GM18502 (cell line): ENCODE measurements at regions not wholly inside any gene's neighbourhood (a gene's known extent, or its start where the extent isn't known, plus 50 kb on each side); places are given as distances from the start of the nearest gene placed in this dataset.

Experiments used
- ATAC-seq: cut with Tn5 transposase; IDR thresholded peaks from one replicate; pipeline ENCODE4 v1.9.1; 2021; ENCODE audit warnings: mild to moderate bottlenecking; ENCODE audit not compliant: unreplicated experiment, poor library complexity

DNA sequence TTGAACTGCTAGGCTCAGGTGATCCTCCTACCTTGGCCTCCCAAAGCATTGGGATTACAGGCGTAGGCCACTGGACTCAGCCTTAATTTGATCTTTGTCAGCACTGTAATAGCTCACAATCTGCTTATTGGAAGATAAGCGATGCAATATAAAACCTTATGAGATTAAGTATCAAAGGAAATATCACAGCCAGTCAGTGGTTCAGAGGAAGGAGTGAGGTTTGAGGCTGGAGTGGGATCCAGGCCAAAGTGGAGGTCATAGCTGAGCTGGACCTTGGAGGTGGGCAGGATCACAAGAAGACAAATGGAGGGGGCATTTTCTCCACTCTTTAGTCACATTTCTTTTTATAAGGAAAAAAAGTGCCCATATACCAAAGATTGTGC is 228.5 kb downstream of the RHOU start:
- ATAC-seq: no peak

DNA sequence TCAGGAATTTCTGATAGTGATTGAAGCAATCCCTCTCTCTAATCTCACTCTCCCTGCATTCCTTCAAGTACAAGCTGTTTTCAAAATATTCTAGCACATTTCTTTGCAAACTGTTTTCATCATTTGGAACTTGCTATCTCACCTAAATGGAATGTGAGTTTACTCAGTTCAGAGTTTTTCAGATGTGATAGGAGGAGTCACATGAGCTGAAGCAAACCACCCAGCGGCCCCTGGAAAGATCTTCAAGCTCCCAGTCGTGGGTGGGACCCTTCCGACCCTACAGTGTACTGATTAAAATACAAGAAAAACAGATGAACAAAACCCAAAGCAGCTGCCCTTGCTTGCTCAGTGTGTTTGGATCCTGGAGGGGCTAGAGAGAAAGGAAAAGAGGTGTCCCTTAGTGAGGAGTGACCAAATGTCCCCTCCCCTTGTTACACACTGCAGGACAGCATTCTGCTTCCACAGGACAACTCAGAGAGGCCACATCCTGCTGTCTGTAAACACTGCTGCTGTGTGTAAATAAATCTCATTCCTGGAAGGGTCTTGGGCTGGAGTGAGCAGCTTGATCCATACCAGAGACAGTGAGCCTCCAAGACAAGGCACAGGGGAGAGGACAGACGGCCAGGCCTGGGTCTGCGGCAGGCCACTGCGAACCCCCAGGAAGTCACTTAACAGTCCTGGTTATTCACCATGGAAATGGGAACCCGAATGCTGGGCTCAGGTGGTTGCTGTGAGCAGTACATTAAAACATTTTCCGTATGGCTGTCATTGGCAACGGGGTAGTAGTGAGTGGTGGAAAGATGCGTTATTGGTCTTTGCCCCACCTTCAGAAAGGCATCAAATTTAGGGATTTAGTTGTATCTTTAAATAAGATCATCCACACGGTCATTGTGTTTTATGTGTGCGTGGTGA is 229.2 kb downstream of the RHOU start:
- ATAC-seq: no peak

DNA sequence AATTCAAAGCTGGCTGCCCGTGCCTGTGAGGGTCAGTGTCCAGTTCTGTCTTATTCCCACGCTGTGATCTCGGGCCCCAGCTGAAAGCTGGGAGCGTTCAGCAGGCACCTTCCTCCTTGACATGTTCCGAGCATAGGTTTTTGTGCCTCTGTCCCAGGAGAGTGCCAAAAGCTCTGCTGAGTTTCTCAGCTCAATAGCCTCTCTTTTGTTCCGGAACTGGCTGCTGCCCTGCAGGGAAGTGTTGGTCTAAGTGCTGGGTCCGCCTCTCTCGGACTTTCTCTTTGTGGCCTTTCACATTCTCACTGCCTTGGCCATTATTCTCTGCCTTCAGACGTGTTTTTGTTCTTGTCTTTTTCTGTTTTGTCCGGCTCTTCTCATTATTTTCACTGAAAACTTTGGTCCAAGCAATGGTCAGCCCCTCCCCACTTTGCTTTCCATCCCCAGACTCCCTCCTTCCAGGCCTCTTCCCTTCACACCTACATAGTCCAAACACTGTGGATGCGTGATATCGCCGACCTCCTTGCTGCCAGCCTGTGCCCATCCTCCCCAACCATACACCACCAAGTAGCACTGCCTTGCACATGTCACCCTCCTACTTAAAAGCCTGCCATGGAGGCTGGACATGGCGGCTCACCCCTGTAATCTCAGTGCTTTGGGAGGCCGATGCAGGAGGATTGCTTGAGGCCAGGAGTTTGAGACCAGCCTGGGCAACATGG is 233.8 kb downstream of the RHOU start:
- ATAC-seq: no peak

DNA sequence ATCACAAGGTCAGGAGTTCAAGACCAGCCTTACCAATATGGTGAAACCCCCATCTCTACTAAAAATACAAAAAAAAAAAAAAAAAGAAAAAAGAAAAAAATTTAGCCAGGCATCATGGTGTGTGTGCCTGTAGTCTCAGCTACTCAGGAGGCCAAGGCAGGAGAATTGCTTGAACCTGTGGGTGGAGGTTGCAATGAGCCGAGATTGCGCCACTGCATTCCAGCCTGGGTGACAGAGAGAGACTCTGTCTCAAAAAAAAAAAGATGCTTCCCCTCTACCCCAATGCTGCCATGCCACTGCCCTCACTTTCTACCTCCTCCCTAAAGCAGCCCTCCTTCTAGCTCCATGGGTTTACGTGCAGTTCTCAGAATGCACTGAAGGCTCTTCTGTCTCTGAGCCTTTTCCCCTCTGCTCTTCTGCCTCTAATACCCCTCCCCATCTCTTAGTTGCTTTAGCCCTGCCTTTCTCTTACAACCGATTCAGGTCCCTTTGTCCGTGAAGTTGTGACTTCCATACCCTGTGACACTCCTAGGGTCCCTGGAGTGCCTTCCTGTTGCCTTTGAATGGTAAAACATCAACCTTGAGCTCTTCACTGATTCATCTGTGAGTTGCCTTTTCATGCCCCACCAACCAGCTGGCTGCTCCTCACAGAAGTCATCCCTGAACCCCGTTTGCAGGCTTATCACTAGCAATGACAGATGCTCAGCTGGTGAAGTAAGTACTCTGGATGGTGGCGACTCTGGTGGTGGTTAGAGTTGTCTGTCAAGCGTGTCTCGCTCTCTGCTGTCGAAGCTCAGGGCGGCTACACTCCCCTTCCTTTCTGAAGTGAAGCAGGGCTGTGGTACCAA is 234.9 kb downstream of the RHOU start:
- ATAC-seq: no peak

DNA sequence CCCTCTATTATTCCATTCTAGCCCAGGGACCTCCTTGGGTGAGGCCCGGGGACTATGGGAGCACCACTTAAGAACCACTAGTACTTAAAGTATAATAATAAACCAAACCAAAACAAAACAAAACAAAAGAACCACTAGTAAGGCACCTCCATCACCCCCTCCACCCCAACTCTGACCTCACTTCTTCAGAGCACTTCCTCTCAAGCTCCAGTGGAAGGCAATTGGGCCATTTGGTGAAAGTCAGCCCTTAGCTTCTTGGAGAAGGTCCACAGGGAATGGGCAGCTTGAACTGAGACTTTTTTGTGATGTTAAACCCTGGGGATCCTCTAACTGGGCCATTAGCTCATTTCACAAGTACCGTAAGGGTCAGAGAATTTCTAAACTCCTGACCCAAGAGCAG is 237.3 kb downstream of the RHOU start:
- no peak for ATAC-seq

DNA sequence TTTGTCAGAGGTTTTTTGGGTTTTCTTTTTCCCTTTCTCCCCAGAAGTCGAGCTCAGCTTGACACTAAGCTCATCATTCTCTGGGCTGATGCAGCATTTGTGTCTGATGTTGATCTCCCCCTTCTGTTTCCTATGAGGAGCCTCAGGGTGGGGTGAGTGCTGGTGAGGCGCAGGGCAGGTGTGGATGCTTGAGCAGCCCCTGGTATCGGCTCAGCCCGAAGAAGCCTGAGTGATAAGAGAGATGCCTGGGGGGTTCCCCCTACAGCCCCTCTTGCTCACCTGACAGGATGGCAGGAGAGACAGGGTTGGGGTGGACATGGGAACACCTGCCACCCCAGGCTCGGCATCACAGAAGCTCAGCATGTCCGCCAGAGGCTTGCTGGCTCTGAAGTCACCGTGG is 239.0 kb downstream of the RHOU start:
- ATAC-seq: no peak

DNA sequence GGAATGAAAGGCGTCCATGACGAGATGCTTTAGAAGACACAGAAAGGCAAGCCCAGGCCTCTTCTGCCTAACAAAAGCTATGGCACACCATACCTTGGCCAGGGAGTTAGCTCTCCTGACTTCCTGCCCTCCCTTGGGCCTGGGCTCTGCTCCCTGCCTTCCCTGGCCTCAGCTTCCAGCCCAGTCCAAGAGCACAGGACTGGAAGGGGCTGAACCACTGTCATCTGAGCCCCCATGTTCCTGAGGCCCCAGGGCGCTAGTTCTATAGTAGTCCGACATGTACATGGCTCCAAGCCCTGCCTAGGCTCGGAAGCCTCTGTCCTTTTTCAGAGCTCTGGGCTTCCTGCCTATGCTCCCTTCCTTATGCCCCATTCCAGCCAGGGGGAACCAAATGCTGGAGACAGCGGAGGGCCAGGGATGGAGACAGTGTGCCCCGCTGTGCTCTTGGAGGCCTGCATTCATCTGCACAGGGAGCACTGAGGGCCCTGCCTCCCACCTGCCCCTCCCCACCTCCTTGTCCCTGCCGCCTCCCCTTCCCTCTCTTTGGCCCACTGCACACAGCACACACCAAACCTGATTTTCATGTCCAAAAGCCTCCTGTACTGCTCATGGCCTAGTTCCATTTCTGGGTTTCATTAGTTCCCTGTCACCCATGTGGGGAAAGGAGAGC is 240.1 kb downstream of the RHOU start:
- no peak for ATAC-seq

DNA sequence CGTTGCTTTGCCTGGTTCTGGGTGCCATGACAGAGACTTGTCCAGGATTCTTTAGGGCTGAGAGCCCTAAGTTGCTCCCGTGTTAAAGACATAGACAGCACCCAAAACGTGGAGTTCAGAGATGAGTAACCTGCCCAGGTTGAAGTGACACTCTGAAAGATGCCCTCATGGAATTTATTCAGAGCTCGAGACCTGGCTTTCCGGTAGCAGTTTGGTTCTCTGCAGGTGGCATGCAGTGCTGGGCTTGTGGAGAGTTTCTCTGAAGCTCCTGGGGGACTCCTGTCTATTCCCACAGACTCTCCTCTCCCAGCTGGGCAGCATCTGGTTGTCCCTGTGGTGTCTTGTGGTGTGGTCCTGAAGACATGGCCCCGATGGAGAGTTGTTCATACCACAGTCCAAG is 241.0 kb downstream of the RHOU start:
- ATAC-seq: no peak

DNA sequence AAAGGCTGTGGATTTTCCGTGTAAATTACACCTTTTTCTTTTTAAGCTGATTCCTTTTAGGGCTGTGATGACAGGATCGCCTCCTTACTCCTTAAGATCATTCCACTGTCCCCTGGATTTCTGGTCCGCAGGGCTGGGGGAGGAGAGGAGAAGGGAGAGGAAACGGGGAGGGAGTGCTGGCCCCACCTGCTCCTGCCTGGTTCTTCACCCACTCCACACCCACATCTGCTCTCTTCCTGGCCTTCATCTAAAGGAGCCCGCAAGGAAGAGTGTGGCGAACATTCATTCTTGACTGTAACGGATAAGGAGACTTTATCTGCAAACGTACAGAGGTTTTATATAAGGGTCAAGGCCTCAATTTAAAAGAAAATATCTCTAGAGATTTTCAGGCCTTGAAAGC is 242.0 kb downstream of the RHOU start:
- no peak for ATAC-seq

DNA sequence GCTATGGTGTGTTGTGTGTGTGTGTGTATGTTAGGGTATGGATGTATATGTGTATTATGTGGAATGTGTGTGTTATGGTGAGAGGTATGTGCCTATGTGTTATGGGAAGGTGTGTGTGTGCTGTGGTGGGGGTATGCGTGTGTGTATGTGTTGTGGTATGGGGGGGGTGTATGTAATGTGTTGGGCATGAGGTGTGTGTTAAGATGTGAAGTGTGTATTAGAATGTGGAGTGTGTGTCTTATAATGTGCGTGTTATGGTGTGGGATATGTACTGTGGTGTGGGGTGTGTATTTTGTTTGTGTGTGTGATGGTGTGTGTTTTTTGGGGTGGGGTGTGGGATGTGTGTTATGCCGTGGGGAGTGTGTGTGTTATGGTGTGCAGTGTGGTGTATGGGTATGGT is 242.5 kb downstream of the RHOU start:
- ATAC-seq: no peak

DNA sequence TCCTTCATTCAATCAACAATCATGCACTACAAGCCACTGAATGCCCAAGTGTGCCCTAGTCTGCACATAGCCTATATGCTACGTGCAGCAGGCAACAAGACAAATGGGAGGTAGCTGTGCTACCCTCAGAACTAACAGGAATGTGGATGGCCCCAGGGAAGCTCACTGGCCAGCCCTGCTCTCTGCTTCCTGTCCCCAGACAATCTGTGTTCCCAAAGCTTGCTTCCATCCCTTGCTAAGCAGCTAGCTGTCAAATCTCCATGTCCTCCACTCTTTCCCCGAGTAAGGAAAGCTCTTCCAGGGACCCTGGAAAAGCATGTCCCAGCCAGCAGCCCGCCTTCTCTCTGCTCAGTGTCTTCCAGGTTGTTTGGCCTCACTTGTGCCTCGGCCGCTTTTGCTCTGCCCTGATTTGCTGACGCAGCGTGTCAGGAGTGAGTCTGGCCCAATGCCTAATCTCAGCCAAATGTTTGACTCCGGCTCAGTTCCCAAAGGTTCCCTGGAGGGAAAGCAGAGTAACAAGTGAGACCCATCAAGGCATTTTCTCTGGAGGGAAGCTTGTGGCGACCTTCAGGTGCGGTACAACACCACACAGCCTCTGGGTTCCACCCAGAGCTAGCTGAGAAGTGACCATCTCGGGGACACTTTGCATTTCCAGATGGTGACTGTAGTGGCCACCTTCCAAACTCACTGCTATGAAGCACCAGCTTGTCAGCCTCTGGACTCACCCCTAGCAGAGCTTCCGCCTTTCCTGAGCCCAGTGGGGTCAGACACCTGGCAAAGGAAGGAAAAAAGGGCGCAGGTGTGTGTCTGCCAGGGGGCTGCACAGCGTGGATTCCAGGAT is 243.4 kb downstream of the RHOU start:
- ATAC-seq: no peak

DNA sequence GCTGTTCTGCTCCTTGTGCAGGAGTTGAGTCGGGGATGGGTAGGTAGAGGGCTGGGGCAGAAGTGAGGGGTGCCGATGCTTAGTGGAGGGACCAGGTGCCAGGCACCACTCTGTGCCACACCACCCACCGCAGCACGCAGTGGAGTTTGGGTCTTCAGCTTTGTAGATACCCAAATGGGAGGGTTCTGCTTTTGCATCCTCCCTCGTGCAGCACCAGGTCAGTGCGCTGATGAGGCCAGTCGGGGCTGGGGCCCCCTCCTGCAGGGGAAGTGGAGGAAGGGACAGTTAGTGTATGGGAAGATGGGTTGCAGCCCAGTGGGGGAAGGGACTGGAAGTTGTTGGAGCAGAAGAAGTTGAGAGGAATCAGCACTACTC is 244.0 kb downstream of the RHOU start:
- no peak for ATAC-seq

DNA sequence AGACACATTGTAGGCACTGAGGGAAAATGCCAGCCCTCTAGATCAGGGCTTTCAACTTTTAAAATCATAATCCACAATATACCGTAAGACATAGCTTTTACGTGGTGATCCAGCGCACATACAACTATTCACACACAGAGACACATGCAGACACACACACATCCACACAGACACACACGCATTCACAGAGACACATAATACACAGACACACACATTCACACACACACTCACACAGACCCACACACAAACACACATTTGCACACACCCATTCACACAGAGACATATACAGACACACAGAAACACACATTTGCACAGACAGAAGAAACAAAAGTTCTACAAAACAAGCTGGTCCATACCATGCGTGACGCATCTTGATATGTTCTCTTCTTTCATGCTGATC is 244.5 kb downstream of the RHOU start:
- ATAC-seq: no peak

DNA sequence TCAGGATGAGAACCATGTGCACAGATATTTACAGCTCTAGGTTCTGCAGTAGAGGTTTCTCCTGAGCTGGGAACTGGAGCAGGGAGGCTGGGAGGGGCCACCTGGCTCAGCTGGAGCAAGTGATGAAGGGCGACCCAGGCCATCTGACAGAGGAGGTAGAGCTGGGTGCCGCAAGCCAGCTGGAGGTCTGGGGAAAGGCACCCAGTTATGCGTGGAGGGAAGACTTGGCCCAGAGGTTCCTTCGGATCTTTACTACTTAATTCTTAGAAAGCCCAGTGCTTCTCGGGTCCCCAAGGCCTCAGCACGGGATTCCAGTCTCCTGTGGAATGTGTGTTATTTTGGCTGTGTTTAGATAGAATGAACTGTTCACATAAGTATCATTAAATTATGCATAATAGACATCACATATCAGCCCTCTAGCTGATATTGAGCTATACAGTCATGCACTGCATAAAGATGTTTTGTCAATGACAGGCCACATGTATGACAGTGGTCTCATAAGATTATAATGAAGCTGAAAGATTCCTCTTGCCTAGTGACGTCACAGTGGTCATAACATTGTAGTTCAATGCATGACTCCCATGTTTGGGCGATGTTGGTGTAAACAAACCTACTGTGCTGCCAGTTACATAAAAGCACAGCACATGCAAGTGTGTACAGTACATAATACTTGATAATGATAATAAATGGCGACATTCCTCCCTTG is 245.1 kb downstream of the RHOU start:
- ATAC-seq: no peak

DNA sequence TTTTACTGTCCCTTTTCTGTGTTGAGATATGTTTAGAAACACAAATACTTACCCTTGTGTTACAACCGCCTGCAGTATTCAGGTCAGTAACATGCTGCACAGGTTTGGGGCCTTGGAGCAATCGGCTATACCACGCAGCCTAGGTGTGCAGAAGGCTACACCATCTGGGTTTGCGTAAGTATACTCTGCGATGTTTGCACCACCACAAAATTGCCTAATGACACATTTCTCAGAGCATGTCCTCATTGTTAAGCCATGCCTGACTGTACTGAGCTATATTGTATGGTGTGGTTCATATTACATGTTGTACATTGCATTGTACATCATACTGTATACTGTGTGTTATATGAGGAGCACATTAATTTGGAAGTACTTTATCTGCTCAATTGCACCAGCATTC is 247.4 kb downstream of the RHOU start:
- no peak for ATAC-seq

DNA sequence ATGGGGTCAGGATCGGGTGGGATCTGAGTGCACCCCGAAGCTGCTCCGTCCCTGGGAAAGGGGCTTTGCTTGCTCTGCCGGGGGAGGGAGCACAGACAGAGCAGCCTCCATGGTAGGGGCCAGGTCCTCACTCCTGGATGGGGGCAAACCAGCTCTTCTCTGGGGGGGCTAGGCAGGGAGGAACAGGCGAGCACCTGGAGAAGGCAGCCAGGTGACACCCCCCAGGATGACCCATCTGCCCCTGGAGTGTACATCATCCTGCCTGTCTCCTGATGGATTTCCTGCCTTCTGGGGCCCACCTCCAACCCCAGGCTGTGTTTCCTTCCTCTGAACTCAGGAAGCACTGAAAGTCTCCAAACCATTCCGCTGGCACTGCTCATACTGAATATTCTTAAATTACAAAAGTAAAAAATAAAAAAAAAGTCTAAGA is 248.0 kb downstream of the RHOU start:
- ATAC-seq: no peak

DNA sequence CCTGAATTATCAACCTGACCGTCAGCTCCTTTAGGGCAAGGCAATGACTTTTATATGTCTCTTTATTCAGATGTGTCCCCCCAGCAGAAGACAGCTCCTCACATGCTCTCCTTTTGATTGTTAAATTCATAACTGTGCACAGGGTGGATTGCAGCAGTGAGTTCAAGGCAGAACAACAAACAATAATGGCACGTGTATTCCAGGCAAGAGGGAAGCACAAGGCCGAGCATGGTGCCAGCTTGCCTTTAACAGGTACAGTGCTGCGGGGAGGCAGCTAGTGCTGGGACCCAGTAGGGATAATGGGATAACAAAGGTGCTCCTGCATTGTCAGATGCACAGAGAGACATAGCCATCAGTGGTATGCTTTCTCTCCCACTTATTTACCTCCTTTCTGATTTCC is 248.4 kb downstream of the RHOU start:
- no peak for ATAC-seq

DNA sequence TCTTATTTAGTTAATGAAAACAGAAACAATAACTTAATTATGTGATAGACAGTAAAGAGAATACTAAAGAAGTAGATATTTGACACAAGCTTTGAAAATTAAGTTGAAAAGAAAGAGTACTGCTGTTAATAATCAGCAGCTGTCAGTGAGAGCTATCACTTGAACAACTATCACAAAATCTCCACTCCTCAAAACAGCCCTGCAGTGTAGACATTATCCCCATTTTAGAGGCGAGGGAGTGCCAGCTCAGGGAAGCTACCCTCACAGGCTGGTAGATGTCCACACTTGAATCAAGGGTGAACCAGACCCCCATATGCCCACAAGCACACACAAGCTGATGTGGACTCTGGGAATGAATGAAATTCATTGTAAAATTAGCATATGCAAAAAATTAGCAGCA is 248.8 kb downstream of the RHOU start:
- no peak for ATAC-seq
